ENCODE measurements at regions not wholly inside any gene's neighbourhood (a gene's known extent, or its start where the extent isn't known, plus 50 kb on each side); places are given as distances from the start of the nearest gene placed in this dataset.

- no peak for DNase-seq (ENCODE audit: low spot score)
- intact Hi-C loops (cut with DNase I): no loop called here
Measured at GRCh38 chr11:92667486-92668152, 301.8 kb upstream of the MTNR1B start.

GRCh38 chr11:92670308-92670890 lies 299.1 kb upstream of the MTNR1B start:
- intact Hi-C loops (cut with DNase I): no loop called here
- no peak for DNase-seq (ENCODE audit: low spot score)

GRCh38 chr11:92671081-92671480 lies 298.4 kb upstream of the MTNR1B start:
- no peak for DNase-seq (ENCODE audit: low spot score)
- intact Hi-C loops (cut with DNase I): no loop called here

GRCh38 chr11:92675303-92675702 lies 294.1 kb upstream of the MTNR1B start:
- DNase-seq (ENCODE audit: low spot score): no peak
- intact Hi-C loops (cut with DNase I): no loop called here

GRCh38 chr11:92675810-92676209 lies 293.6 kb upstream of the MTNR1B start:
- intact Hi-C loops (cut with DNase I): no loop called here
- DNase-seq (ENCODE audit: low spot score): no peak

- intact Hi-C loops (cut with DNase I): no loop called here
Measured at GRCh38 chr11:92678008-92678611, 291.3 kb upstream of the MTNR1B start.

GRCh38 chr11:92681586-92681985 lies 287.9 kb upstream of the MTNR1B start:
- intact Hi-C loops (cut with DNase I): no loop called here
- no peak for DNase-seq (ENCODE audit: low spot score)

More at GRCh38 chr11:92678008-92678611, 291.3 kb upstream of the MTNR1B start:
- DNase-seq (ENCODE audit: low spot score): no peak

- no peak for DNase-seq (ENCODE audit: low spot score)
- intact Hi-C loops (cut with DNase I): no loop called here
Measured at GRCh38 chr11:92682136-92682535, 287.3 kb upstream of the MTNR1B start.

- intact Hi-C loops (cut with DNase I): no loop called here
- no peak for DNase-seq (ENCODE audit: low spot score)
Measured at GRCh38 chr11:92682952-92683351, 286.5 kb upstream of the MTNR1B start.

- intact Hi-C loops (cut with DNase I): no loop called here
- DNase-seq (ENCODE audit: low spot score): no peak
Measured at GRCh38 chr11:92685049-92685448, 284.4 kb upstream of the MTNR1B start.

- DNase-seq (ENCODE audit: low spot score): no peak
- intact Hi-C loops (cut with DNase I): no loop called here
Measured at GRCh38 chr11:92687724-92688123, 281.7 kb upstream of the MTNR1B start.

- no peak for DNase-seq (ENCODE audit: low spot score)
- intact Hi-C loops (cut with DNase I): no loop called here
Measured at GRCh38 chr11:92688416-92688815, 281.0 kb upstream of the MTNR1B start.

GRCh38 chr11:92692826-92693546 lies 276.5 kb upstream of the MTNR1B start:
- DNase-seq (ENCODE audit: low spot score): no peak
- intact Hi-C loops (cut with DNase I): no loop called here

GRCh38 chr11:92696076-92696475 lies 273.4 kb upstream of the MTNR1B start:
- intact Hi-C loops (cut with DNase I): no loop called here

GRCh38 chr11:92697461-92698312 lies 271.8 kb upstream of the MTNR1B start:
- no peak for DNase-seq (ENCODE audit: low spot score)
- intact Hi-C loops (cut with DNase I): no loop called here

More at GRCh38 chr11:92696076-92696475, 273.4 kb upstream of the MTNR1B start:
- no peak for DNase-seq (ENCODE audit: low spot score)

GRCh38 chr11:92698742-92699141 lies 270.7 kb upstream of the MTNR1B start:
- DNase-seq (ENCODE audit: low spot score): no peak
- intact Hi-C loops (cut with DNase I): no loop called here

GRCh38 chr11:92702037-92702804 lies 267.2 kb upstream of the MTNR1B start:
- intact Hi-C loops (cut with DNase I): no loop called here
- DNase-seq (ENCODE audit: low spot score): no peak

- intact Hi-C loops (cut with DNase I): no loop called here
- DNase-seq (ENCODE audit: low spot score): no peak
Measured at GRCh38 chr11:92702805-92703448, 266.5 kb upstream of the MTNR1B start.
